ENCODE measurements at regions not wholly inside any gene's neighbourhood (a gene's known extent, or its start where the extent isn't known, plus 50 kb on each side); places are given as distances from the start of the nearest gene placed in this dataset.

- no peak overlapping the region for H3K9ac ChIP-seq (ENCODE audit: low read length)
- no peaks in the 10 kb centered on the region for H3K9me3 ChIP-seq (ENCODE audit: control insufficient read depth in 1 of 2, insufficient read depth in 1 of 2, low read depth in 1 of 2, low read length in 2 of 2)
- no peak overlapping the region for H3K27ac ChIP-seq (ENCODE audit: low read depth, low read length)
- no peaks in the 10 kb centered on the region for H3K4me1 ChIP-seq (ENCODE audit: control insufficient read depth in 1 of 2, insufficient read depth in 2 of 2, low read length in 2 of 2)
- DNase-seq (ENCODE audit: low read depth, low spot score) (no peak), ATAC-seq (no peak)
- intact Hi-C loops (cut with micrococcal nuclease), result no loop called here
- no peak for TF ChIP-seq TCF7L2 (IDR thresholded peaks at IDR 0.05; ENCODE audit: borderline replicate concordance, extremely low read depth, insufficient read depth, insufficient read length)
- TF ChIP-seq SP1 (IDR thresholded peaks at IDR 0.05; ENCODE audit: low read depth), result no peak
- TF ChIP-seq, protein P1, sequence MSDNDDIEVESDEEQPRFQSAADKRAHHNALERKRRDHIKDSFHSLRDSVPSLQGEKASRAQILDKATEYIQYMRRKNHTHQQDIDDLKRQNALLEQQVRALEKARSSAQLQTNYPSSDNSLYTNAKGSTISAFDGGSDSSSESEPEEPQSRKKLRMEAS (IDR thresholded peaks at IDR 0.05), result no peak
- no peak for TF ChIP-seq ELF1 (IDR thresholded peaks at IDR 0.05; ENCODE audit: borderline replicate concordance, low read depth)
- no peak for TF ChIP-seq SIN3A (IDR thresholded peaks at IDR 0.05; ENCODE audit: low read depth)
- no peak for TF ChIP-seq SRF (IDR thresholded peaks at IDR 0.05; ENCODE audit: low read depth)
- no peak for TF ChIP-seq CBX3 (IDR thresholded peaks at IDR 0.05; ENCODE audit: low read depth)
- TF ChIP-seq POLR2A (IDR thresholded peaks at IDR 0.05; ENCODE audit: borderline replicate concordance, extremely low read depth, insufficient read depth, insufficient read length), result no peak
- no peak for TF ChIP-seq POLR2AphosphoS5 (IDR thresholded peaks at IDR 0.05; ENCODE audit: low read depth, low read length)
- TF ChIP-seq ZBTB33 (IDR thresholded peaks at IDR 0.05; ENCODE audit: extremely low read depth, insufficient replicate concordance, low read length), result no peak
- TF ChIP-seq JUND (IDR thresholded peaks at IDR 0.05), result no peak
- TF ChIP-seq ZFX (IDR thresholded peaks at IDR 0.05), result no peak
- no peak overlapping the region for H2AFZ ChIP-seq (ENCODE audit: low read depth, low read length, poor library complexity, severe bottlenecking)
- H3K27me3 ChIP-seq (ENCODE audit: insufficient read depth, low read length), result no peaks in the 10 kb centered on the region
- no peak overlapping the region for H3K4me2 ChIP-seq (ENCODE audit: low read length)
- ChIA-PET CTCF (no interaction called here), POLR2A (no interaction called here), RAD21 (ENCODE audit: low non-redundant PET in 1 of 2, low total read pairs in 2 of 2, uncharacterized antibody in 2 of 2, unreplicated experiment in 2 of 2) (no interaction called here)
- no peaks in the 10 kb centered on the region for H3K9me2 ChIP-seq (ENCODE audit: insufficient read depth)
- H3K36me3 ChIP-seq (ENCODE audit: control insufficient read depth in 1 of 2, insufficient read depth in 2 of 2, low read length in 2 of 2), result no peaks in the 10 kb centered on the region
- H3K79me2 ChIP-seq (ENCODE audit: insufficient read depth, low read length), result no peaks in the 10 kb centered on the region
- no peaks in the 10 kb centered on the region for H4K20me1 ChIP-seq (ENCODE audit: insufficient read depth)
- BruUV-seq (replicated peaks), result no TSS peak
- no peak overlapping the region for H3K4me3 ChIP-seq (replicated peaks in 1 of 2; ENCODE audit: low read depth in 1 of 2, low read length in 2 of 2)
Measured at GRCh38 chr9:119667916-119668315, 298.7 kb upstream of the BRINP1 start.

All from HCT116 (cell line).